GM18858 (cell line): ENCODE measurements at regions not wholly inside any gene's neighbourhood (a gene's known extent, or its start where the extent isn't known, plus 50 kb on each side); places are given as distances from the start of the nearest gene placed in this dataset.

ENCODE experiments used
- ATAC-seq: cut with Tn5 transposase; IDR thresholded peaks from one replicate; pipeline ENCODE4 v1.9.1; 2021; ENCODE audit not compliant: unreplicated experiment

DNA sequence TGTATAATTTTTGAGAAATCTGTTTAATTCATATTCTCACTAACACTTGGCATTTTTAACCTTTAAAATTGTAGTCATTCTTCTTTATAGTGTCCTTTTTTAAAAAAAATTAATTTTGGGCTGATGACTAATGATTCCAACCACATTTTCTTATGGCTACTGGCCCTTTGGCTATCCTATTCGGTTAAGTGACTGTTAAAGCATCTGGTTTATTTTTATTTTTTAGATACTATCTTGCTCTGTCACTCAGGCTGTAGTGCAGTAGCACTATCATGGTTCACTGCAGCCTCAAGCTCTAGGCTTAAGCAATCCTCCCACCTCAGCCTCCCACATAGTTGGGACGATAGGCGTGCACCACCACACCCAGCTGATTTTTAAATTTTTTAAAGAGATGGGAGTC is 723.2 kb upstream of the CXADR start:
- ATAC-seq, result no peak

GRCh38 chr21:16792101-16792500 is 720.7 kb upstream of the CXADR start:
- no peak for ATAC-seq

- ATAC-seq, result no peak
Observed at GRCh38 chr21:16794950-16795349, 717.9 kb upstream of the CXADR start.

DNA sequence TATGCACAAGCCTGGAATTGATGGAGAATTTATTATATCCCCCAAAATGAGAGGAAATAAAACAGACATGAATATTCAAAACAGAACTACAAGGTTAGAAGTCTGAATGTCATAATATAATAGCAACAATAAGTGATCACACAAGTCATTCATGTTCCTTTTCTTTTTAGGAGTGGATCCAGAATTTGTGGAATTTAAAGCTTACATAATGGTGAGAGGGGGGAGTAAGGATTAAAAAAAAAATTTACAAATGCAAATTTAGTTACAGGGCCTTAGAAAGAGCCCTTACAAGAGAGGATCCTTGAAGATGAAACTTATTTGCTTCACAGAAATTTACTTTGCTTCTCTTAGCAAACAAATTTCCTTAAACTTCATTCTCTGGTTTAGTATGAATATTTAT is 716.1 kb upstream of the CXADR start:
- ATAC-seq, result no peak

- no peak for ATAC-seq
Observed at GRCh38 chr21:16797540-16797939, 715.3 kb upstream of the CXADR start.

DNA sequence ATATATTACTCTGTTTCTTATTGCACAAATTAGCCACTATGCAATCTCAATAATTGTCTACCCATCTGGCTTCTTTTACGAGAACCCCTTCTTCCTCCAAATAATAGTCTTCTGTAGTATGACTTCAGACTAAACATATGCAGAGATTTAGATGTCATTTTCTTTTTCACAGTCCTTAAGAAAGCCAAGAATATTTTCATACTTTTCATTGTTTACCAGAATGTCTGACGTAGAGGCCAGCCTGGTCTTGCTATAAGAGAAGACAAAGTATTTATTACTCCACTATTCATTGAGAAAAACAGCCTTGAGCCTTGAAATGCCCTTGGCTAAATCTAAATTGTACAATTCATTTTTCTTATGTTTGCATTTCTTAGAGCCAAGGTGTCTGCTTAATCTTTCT is 714.9 kb upstream of the CXADR start:
- no peak for ATAC-seq

DNA sequence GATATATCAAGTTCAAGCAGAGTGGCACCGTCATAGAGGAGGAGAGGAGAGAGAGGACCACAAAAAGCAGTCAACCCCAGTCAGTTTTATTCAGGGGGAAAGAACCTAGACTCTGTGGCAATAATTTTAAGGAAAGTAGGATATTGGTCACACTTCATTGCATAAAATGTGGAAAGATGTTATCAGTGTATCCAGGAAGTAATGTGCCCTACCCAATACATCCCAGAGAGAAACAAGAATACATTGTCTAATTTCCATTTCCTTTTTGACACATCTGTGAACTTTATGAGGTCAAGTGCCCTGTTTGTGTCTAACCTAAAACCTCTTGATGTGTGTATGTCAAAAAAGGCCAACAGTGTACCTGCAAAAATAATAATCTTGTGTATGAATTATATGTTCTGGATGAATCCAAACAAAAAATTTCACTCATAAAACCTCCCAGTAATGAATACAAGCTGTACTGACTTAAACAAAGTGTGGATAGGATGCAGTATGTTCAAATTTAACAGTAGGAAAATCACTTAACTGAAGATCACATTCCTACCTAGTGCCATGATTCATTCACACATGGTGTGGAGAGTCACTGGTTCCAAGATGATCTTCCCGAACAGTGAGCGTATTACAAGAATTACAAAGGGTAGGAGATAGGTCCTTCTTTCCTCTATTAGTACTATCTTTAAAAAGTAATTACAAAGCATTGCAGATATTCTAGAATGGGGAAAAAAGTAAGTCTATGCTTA is 712.1 kb upstream of the CXADR start:
- no peak for ATAC-seq

DNA sequence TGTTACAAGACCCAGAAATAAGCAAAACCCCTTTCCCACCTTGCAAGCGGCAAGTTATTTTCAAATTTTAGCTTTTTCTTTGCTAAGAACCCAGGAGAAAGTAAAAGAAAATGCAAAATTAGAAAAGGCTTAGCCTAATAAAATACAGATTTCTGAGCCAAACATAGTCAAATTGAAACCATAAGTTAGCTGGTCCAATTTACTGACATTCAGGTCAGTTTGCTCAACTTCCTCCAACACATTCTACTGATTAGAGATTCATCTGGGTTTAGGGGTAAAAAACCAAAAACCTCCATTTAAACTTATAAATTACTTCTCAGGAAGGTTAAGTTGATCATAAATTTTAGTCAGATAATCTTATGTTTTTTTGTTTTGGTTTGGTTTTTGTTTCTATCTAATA is 701.8 kb upstream of the CXADR start:
- no peak for ATAC-seq

GRCh38 chr21:16811970-16812369 is 700.9 kb upstream of the CXADR start:
- no peak for ATAC-seq

- ATAC-seq, result no peak
Observed at GRCh38 chr21:16815243-16815642, 697.6 kb upstream of the CXADR start.

- ATAC-seq, result no peak
Observed at GRCh38 chr21:16821588-16821987, 691.3 kb upstream of the CXADR start.

DNA sequence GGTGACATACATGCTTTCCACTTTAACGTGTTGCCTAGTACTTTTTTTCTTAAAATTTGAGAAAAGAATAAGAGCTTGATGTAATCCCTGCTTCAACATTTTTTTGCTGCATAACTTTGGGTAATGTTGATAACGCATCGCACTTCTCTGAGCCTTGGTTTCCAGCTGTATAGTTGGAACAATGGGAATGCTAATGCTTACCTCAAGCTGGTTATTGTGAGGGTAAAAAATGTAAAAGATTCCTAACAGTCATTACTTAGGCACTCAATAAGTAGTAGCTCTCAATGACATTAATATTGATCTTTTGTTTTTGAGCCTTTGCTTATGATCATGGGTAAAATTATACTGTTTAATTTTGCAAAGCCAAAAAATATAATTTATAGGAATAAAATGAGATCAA is 683.3 kb upstream of the CXADR start:
- ATAC-seq, result no peak

- no peak for ATAC-seq
Observed at GRCh38 chr21:16832791-16833190, 680.1 kb upstream of the CXADR start.

DNA sequence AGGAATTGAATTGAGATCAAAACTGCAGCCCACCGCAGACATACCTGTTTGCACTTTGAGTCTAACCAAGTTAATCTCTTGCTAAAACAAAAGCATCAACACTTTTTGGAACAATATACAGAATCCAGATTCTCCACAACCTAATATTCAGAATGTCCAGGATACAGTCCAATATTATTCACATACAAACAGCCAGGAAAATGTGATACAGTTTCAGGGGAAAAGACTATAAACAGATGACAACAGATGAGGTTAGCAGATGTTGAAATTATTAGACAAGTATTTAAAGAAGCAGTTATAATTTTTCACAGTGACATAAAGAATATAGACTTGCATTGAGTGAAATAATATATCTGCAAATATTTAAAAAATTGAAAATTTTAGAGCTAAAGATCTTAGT is 678.1 kb upstream of the CXADR start:
- ATAC-seq, result no peak

DNA sequence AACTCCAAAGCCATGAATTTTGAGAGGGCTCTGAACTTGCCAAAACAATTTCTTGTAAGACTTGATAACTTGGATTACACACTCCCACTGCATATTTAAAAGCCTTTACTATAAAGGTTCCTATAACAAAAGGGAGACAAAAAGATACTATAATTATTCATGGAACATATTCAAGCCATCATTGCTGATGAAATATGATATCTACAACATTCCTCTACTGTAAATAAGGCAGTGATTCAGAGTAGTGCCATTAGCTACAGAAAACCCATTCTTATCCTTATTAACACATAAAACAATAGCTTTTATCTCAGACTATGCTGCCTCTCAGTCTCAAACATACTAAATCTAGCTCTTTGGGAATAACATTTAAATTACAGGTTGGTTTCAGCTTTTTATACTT is 675.5 kb upstream of the CXADR start:
- ATAC-seq, result no peak

GRCh38 chr21:16837721-16838120 is 675.1 kb upstream of the CXADR start:
- no peak for ATAC-seq

DNA sequence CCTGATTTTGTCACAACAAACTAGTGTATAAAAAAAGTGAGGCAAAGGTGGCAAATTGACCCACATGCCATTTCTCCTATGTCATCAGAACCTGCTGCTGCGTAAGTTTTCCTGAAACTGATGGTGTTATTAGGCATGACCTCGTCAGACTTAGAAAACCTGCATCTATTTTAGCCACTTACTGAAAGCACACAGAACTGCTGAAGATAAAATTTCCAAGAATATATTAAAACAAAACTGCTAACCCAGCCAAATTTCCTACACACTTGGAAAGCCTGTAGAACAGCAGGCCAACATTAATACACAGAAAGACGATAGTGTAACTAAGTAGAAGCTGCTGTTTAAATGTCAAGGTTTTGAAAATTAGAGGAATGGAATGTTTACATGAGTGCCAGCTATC is 674.5 kb upstream of the CXADR start:
- no peak for ATAC-seq

DNA sequence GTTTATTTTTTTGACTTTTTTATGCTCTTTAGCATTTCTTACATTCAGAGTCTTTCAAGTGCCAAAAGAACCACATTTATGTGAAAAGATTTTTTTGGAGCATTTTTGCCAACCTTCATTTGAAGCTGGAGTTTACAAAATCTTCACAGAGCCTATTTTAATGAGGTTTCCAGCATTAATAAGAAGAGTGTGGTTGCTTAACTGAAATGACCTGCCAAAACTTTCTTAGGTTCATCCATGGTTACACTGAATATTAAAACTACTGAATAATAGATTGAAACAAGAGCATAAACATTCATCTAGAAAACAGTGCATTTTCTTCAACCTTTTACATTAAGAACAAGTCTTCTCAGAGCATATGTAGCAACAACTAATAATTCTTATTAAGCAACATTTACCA is 672.3 kb upstream of the CXADR start:
- no peak for ATAC-seq

DNA sequence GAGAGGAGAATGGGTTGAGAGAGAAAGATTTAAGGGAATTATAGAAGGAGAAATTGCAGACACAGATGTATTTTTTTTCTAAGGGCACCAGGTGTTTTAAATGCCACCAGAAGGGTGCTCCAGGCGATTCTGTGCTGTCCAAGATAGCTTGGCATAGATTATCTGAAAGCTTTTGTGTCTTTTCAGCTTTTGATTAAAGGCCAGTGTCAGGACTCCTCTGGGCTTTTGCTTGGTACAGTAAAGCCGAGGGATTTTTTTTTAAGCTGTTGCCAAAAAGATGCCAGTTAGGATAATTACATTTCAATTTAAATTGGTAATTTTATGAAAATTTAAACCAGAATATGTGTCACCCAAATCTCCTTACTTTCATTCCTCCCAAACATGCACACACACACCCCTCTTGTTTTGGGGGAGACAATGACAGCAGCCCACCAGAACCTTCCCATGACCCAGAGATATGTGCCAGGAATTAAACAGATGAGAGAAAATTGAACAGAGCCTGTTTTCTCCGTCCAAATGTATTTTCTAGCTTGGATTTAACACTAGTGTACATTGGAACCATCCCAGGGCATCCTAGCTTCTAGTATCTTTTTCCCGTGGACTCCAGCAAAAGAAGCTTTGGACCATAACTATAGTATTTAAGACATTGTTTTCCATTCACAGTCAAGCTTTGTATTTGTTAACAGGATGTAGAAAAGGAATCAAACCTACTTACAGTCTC is 670.7 kb upstream of the CXADR start:
- ATAC-seq, result no peak

GRCh38 chr21:16842696-16843035 is 670.2 kb upstream of the CXADR start:
- no peak for ATAC-seq

- ATAC-seq, result no peak
Observed at GRCh38 chr21:16847211-16847610, 665.6 kb upstream of the CXADR start.

GRCh38 chr21:16851054-16851453 is 661.8 kb upstream of the CXADR start:
- ATAC-seq, result no peak

- ATAC-seq, result no peak
Observed at GRCh38 chr21:16855164-16855667, 657.6 kb upstream of the CXADR start.
